ENCODE measurements at regions not wholly inside any gene's neighbourhood (a gene's known extent, or its start where the extent isn't known, plus 50 kb on each side); places are given as distances from the start of the nearest gene placed in this dataset.

DNA sequence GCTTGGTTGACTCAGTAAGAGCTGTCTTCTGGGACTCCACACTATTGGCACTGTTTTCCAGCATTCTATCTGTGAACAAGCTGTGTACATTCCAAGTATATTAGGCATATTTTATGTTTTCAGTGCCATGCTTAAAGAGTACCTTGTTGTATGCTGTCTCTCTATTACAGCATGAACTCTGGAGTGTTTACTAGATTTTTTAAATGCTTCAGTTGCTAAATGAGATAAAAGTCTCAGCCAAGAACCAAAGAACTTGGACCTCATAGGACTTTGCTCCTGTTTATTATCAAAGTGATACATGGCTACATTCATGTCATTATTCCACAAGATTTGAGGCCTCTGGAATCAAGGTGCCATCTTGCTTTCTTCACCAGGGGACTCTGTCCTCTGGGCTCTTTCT, 167.2 kb downstream of the C9orf152 start:
- DNase-seq (ENCODE audit: low read depth) = peak; percentile 84
- H3K4me3 ChIP-seq (ENCODE audit: control insufficient read depth, low read depth, low read length) = no peak overlapping the region
- TF ChIP-seq, protein P1, sequence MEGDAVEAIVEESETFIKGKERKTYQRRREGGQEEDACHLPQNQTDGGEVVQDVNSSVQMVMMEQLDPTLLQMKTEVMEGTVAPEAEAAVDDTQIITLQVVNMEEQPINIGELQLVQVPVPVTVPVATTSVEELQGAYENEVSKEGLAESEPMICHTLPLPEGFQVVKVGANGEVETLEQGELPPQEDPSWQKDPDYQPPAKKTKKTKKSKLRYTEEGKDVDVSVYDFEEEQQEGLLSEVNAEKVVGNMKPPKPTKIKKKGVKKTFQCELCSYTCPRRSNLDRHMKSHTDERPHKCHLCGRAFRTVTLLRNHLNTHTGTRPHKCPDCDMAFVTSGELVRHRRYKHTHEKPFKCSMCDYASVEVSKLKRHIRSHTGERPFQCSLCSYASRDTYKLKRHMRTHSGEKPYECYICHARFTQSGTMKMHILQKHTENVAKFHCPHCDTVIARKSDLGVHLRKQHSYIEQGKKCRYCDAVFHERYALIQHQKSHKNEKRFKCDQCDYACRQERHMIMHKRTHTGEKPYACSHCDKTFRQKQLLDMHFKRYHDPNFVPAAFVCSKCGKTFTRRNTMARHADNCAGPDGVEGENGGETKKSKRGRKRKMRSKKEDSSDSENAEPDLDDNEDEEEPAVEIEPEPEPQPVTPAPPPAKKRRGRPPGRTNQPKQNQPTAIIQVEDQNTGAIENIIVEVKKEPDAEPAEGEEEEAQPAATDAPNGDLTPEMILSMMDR (conservative IDR thresholded peaks at IDR 0.05; ENCODE audit: control insufficient read depth, insufficient read depth, low read depth, low read length) = no peak

DNA sequence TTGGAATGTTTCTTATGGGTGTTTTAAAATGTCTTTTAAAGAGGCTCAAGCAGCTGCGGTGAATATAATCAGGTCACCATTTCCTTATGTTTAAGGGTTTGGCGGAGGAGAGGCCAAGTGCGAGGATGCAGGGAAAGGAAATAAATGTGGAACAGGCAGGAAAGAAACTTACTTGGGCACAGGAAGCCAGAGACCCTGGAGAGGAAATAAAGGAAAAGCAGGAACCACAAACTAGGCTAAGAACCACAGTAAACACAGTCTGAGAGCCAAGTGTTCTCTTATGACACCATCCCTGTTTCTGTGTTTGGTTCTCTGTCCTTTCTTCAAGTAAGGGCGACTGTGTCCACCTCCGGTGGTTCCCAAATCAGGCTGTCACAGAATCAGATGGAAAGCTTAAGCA, 166.5 kb downstream of the C9orf152 start:
- DNase-seq (ENCODE audit: low read depth) = no peak
- TF ChIP-seq, protein P1 (conservative IDR thresholded peaks at IDR 0.05; ENCODE audit: control insufficient read depth, insufficient read depth, low read depth, low read length) = no peak

DNA sequence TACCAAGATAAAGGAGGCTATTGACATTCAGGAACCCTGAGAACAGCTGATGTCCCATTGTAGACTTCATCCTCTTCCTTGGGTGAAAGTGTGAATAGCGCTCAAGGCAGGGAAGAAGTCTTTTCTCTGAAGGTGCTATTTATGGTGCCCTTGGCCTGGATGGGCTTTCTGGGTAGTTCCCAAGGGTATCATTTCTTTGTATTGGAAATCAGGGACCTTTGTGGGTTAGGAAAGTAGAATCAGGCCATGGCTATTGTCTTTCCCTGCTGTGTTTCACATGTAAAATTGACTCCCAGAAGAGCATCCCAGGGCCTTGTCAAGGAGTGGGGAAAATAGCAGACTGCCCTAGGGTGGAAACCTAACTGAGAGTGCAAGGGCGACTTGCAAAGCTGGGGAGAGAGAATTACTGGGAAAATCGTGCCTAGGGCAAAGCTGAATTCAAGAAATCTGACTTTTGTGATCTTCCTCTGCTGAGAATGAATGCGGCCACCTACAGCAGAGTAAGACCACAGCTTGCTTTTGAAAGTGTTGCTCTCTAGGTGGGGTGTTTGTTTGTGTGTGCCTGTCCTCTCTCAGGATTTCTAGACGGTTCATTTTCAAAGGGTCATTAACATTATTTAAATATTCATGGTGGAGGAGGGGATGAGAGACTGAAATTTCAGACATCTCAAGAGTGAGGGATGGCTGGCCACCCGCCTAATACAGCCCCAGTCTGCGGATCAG, 160.6 kb downstream of the C9orf152 start:
- DNase-seq (ENCODE audit: low read depth) = no peak
- H3K4me3 ChIP-seq (ENCODE audit: control insufficient read depth, low read depth, low read length) = no peak overlapping the region
- TF ChIP-seq, protein P1 (conservative IDR thresholded peaks at IDR 0.05; ENCODE audit: control insufficient read depth, insufficient read depth, low read depth, low read length) = no peak

More for the DNA sequence above, 166.5 kb downstream of the C9orf152 start:
- no peak overlapping the region for H3K4me3 ChIP-seq (ENCODE audit: control insufficient read depth, low read depth, low read length)

DNA sequence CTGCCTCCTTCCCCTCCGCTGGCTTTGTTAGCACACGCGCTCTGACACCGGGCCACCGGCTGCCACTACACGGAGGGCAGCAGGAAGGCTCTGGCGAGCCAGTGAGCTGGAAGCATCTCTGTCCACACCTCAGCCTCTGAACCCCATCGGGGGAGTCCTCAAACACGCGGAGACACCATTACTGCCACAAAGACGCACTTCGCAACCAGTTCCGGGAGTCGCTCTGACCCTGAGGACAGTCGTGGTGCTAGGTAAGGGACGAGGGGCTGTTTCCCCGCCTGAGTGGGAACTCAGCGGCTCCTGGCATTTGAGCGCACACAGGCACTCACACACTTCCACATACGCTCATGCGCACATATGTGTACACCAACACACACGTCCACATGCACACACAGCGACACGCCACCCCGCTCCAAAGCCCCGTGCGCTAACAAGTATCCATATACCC, 160.0 kb downstream of the C9orf152 start:
- no peak for DNase-seq (ENCODE audit: low read depth)
- TF ChIP-seq, protein P1 (conservative IDR thresholded peaks at IDR 0.05; ENCODE audit: control insufficient read depth, insufficient read depth, low read depth, low read length) = no peak
- peak overlapping the region; percentile 93 for H3K4me3 ChIP-seq (ENCODE audit: control insufficient read depth, low read depth, low read length)

DNA sequence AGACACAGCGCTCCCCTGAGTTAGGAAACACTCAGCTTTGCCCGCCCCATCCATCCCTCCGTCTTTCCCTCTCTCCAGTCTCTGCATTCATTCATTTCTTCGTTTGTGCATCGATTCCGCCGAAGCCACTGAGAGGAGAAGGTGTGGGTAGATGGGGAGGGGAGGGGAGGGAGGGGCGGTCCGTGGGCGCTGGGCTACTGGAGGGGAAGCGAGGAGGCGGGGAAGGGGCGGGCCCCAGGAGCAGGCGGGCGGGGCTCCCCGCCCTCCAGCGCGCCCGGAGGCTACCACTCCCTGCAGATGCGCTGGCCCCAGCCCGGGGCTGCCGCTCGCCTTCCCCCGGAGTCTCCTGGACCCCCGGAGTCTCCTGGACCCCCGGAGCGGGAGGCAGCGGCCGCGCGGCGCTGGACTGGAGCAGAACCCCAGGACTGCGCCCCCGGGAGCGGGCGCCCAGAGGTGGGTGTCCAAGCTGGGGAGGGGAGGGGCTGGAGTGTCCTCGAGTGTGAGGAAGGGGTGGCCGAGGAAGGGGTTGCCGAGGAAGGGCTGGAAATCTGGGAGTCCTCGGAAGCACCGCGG, 159.5 kb downstream of the C9orf152 start:
- TF ChIP-seq, protein P1 (conservative IDR thresholded peaks at IDR 0.05; ENCODE audit: control insufficient read depth, insufficient read depth, low read depth, low read length) = no peak
- H3K4me3 ChIP-seq (ENCODE audit: control insufficient read depth, low read depth, low read length) = peak overlapping the region; percentile 93
- peak; percentile 69 for DNase-seq (ENCODE audit: low read depth)

DNA sequence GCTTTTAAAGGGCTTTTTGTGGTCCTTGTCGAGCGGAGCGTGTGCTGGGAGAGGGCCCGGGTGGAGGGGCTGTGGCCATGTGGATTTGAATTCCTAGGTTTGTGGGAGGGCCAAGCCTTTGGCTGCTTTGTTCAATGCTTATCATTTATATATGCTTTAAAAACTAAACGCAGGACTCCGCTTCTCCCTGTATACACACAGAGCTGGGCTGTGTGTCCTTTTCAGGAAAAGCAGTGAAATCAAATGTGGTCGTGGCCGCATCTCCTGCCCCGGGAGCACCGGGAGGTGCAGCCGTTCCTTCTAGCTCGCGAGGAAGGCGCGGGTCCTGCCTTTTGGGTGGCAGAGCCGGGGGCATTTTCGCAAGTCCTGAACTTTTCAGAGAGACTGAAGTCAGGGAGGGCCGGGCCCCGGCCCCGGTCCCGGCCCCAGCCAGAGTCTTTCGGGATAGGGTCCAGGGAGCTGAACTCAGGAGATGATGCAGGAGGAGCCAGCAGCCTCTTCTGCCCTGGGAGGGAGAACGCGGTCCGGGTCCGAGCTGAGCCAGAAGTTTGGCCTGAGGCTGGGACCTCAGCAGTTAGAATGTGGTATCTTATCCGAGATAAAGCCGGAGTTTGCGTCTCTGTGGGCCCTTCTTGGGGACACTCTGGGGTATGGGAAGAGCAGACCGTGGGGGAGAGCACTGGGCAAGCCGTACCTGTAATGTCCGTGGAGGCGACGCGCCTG, 158.8 kb downstream of the C9orf152 start:
- TF ChIP-seq, protein P1 (conservative IDR thresholded peaks at IDR 0.05; ENCODE audit: control insufficient read depth, insufficient read depth, low read depth, low read length) = no peak
- no peak for DNase-seq (ENCODE audit: low read depth)
- H3K4me3 ChIP-seq (ENCODE audit: control insufficient read depth, low read depth, low read length) = peak overlapping the region; percentile 93
